Stimulated activated CD4-positive, alpha-beta T cell treated with anti-CD3 and anti-CD28 coated beads, TNF-alpha, amount 100 ng/mL, for 4 hours (primary cell): ENCODE measurements at regions not wholly inside any gene's neighbourhood (a gene's known extent, or its start where the extent isn't known, plus 50 kb on each side); places are given as distances from the start of the nearest gene placed in this dataset.

ENCODE experiments used
- DNase-seq, 3 experiments: peaks; one replicate each; pipeline ENCODE4 v3.0.0-alpha.2; 2020; ENCODE audit warnings: low read depth in 3 of 3

DNA sequence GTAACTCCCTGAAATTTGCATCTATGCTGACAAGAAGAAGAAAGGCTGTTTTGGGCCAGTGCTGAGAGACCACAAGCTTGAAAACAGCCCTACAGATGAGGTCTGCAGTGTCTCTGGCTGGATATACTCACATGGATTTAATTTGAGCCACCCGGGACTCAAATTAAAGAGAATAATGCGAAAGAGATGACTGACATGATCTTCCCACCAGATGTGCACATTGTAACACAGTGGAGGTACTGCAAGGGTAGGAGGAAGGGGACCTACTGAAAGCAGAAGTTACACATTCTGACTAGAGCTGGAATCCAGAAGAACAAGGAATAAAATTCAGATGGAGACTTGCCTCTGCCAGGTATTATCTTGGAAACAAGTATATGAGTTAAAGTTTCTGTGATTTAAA is 728.3 kb upstream of the SGO1 start:
- no peak for DNase-seq

DNA sequence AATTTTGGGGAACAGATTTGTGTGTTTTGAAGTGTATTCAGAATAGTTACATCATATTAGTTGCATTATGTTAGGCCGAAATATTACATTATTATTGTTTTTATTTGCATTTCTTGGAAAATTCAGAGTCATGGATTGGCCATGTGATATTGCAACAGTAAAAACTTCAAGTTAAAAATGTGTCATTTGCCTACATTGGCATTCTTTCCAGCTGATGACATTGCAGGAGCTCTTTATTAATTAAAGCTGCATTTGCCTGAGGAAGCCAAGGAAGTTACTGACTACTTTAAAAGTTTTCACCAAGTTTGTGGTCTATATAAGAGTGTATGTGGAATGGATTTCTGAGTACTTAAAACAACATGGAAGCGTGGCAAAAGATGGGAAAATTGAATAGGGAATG is 726.4 kb upstream of the SGO1 start:
- DNase-seq: no peak

DNA sequence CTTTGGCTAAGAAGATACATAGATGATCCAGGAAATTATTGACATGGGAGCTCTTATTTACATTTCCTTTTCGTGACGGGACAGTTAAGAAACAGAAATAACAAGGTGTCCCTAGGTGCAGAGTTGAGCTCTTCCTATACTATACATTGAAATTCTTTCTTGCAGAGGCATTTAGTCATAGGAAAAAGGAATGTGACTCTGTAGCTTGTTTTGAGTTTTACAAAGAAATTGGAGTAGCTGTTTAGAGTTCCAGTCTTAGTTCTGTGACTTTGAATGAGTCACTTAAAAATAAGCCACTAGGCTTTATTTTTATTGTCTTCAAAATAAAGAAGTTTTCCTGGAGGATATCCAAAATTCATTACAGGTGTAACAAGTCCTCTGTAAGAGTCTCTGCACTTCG is 723.5 kb upstream of the SGO1 start:
- no peak for DNase-seq

DNA sequence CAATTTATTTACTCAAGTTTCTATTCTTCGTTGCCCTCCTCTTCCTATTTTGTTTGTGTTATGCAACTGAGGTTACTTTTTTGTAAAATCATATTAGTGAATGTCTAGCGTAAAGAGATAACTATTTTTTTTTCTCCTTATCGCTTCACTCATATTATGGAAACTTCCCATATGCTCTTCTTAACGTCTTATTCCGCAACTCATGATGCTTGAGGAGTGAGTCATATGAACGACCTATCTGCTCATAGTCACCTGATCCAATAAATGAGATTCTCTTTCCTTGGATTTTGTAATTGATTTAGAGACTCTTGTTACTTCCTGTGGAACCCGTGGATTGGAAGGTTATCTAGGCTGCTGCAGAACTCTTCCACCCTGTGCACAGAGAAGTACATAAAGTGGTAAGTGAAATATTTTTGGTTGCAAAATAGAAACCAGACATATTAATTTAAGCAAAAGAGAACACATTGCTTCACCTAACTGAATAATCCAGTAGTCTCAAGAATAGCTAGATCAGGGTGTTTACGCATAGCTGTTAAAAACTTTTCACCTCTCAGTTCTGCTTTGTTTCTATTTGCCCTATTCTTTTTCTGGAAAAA is 719.3 kb upstream of the SGO1 start:
- DNase-seq: no peak

DNA sequence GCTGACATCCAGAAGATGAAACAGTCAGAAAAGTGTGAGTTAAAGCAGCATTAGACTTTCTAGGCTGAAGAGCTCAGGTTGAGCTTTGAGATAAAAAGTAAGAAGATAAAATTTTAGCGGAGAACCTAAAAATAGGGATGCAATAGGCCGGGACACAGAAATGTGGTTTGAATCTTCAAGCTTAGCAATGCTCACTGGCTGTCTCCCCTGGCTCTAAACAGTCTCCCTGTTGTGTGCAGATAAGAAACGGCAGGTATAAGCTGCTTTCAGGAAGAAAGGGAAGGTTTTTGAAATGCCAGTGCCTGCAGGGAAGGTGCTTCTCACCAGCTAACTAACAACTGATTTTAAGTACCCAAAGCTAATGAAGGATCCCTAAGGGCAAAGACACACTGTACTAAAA is 718.7 kb upstream of the SGO1 start:
- DNase-seq: no peak

DNA sequence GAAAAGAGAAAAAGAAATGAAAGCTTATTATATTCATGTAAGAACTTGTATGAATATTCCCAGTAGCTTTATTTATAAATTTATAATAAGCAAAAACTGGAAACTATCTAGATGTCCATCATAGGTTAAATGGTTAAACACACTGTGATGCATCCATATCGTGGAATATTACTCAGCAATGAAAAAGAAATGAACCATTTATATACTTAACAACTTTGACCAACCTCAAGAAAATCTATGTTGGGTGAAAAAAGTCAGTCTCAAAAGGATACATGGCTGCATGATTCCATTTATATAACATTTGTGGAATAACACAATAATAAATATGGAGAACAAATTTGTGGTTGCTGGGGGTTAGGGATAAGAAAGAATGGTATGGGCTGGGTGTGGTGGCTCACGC is 713.0 kb upstream of the SGO1 start:
- no peak for DNase-seq

DNA sequence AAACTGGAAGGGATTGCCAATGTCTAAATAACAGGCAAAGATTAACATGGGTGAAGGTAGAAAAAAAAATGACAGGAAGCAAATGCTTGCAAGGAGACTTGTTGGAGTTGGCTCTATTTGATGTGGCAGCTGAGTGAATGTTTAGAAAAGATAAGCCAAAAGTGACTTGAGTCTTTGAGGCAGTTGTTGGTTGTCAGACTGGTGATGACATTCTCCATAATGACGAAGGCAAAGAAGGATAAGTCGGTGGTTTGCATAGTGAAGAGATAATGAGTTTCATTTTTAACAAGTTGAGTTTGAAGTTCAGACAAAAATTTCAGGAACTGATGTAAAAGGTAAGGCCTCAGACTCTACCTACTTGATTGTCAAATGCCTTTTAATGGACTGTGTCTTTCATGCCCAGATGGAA is 704.1 kb upstream of the SGO1 start:
- DNase-seq: no peak

DNA sequence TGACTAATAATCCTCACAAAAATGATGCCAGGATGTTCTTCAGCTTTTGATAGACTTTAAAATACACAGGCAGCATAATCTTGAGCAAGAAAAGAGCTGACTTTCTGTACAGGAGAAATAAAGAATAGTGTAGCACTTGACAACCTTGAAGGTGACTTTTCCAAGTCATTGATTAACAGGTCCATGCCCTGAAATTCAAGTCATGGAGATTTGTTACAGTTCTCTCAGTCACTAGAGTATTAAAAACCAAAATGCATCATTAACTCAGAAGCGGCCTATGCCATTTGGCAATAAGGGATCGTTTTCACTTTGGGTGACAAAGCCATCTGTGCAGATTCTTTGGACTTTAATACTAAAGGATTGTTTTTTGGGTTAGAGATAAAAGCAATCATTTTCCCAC is 692.7 kb upstream of the SGO1 start:
- DNase-seq: no peak

DNA sequence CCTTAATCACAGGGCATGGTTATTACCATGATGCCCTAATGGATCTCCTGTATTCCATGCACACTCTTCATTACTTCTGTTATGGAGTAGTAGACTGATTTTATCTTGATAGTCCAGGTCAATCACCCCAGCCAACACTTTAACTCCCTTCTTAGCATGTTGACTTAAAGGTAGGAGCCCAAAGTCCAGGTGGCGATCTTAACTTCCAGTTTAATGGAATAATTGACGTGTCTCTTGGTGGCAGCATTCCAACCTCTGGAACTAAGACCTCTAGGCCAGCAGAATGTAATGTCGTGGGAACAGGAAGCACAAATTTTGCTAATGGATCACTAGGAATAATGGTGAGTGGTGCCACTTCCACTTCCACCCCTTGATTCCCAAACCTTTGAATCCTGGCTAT is 687.2 kb upstream of the SGO1 start:
- no peak for DNase-seq

DNA sequence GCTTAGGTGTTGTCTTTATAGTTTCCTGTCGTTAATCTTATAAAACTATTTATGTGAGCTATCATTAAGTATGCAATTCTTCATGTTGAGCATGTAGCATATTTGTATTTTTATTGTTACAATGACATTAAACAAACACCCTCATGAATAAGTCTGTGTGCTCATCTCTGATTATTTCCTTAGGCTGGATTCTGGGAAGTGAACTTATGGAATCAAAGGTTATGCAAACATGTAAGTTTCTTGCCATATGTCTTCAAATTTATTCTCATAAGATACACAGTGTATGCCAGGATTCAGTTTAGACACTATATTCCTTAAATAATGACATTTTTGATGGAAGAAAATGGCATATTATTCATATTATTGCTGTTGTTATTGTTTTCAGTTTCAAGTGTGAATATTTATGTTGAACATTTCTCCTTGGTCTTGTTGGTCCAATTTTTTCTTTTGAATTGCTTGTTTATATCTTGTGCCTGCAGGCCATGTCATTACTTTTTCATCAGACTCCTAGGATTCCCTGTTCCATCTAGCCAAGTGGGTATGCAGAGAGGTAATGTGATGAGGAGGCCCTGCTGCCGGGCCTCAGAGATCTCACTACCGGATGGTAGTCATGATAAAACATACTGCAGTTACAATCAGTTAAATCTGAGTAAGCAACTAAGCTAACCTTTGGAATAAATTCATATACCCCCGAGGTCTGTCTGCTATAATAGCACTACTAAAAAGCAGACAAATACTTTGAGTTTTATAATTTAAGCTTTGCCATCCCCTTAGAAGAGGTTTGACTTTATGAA is 684.3 kb upstream of the SGO1 start:
- DNase-seq: no peak

DNA sequence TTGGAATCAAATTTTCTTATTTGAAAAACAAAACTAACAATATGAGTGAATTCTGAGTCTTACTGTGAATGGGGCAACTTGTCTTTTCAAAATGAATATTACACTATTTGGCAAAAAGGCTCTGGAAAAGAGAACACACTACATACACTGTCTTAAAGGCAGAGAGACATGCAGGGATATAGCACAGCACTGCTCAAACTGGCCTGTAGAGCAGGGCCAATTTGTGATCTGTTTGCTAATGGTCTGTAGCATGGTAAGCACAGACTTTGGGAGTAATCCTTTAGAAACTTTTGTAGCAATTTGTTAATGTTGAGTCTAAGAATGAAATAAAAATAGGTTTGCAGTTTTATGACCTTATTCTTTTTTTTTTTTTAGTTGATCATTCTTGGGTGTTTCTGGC is 679.8 kb upstream of the SGO1 start:
- no peak for DNase-seq

DNA sequence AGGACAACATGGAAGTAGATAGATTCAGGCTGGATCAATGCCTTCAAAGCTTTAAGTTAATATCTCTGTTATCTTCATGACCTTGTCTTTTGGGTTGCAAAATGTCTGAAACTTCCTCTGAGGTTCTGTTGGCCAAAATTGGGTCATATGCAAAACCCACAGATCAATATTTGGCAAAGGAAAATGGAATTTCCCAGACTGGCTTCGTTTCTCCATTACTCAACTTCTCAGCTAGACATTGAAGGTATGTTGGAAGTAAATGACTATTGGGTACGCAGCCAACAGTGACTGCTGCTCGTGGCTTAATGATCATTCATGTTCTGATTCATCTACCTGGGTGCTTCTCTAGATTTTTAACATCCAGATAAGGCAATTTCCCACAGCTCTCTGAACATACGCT is 675.4 kb upstream of the SGO1 start:
- DNase-seq: no peak

DNA sequence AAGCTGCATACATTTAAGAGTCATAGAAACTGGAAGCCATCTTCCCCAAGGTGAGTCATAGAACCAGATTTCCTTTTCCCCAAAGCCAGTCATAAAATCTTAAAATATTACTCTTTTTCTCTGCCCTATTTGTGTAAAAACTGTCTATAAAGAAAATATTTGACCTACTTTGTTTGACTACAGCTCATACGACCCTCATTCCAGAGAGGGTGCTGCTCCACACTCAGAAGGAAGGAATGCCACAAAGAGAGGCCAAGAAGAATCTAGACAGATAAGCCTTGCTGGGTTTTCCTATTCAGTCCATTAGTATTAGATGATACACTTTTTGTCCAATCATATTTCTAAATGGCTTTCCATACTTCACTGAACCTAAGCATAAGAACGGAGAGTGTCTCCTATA is 671.6 kb upstream of the SGO1 start:
- DNase-seq: no peak

DNA sequence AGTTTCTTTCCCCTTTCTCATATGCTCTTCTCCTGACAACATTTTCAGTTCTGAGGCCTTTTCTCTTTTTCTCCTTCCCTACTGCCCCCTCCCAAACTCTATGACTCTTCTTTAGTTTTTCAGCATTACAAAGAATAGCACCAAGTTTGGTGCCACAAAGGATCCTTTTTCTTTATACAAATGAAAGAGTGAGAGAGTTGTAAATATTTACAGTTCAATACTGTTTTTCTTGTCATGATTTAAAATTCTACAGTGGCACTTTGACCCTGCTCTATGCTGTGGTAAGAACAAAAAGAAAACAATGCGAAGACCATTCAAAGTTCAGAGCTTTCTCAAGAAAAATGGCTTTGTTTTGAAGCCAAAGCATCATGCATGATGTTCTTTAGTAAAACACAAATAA is 667.9 kb upstream of the SGO1 start:
- DNase-seq: no peak

DNA sequence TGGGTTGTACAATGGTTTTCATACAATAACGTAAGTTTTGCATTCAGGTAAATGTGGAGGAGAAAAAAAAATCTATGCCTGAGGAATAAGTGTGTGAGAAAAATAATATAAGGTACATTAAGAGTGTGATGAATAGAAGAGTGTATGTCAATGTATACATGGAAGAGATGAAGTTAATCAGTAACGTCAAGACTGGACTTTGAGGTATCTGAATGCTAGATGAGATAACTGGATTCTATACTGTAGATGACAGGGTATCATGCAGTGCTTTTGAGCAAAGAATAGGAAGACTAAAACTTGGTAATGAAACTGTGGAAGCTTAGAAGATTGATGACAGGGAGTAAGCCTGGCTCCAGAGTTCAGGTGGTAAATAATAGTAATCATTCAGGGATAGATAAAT is 666.7 kb upstream of the SGO1 start:
- no peak for DNase-seq

DNA sequence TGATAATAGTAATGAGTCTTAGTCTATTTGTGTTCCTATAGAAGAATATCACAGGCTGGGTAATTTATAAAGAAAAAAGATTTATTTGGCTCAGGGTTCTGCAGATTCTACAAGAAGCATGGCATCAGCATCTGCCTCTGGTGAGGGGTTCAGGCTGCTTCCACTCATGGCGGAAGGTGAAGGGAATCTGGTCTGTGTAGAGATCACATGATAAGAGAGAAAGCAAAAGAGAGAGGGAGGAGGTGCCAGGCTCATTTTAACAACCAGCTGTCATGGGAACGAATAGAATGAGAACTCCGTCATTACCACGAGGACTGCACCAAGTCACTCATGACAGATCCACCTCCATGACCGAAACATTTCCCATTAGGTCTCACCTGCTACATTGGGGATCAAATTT is 664.0 kb upstream of the SGO1 start:
- DNase-seq: no peak

DNA sequence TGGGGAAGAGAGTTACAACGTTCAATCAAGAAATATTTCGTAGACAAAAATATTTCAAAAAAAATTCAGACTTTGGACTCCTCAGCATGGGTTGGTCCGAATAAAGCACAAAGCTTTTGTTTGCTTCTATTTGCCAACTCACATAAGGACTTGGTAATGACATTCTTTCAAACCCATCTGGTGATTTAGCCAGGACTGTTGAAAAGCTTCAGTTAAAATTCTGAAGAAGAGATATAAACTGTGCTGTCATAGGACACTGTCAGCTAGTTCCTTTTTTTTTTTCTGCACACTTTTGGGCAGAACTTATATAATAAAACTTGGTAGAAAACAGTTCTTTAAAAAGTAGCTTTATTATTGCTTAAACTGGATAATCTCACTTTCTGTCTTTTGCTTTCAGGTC is 660.8 kb upstream of the SGO1 start:
- DNase-seq: no peak

DNA sequence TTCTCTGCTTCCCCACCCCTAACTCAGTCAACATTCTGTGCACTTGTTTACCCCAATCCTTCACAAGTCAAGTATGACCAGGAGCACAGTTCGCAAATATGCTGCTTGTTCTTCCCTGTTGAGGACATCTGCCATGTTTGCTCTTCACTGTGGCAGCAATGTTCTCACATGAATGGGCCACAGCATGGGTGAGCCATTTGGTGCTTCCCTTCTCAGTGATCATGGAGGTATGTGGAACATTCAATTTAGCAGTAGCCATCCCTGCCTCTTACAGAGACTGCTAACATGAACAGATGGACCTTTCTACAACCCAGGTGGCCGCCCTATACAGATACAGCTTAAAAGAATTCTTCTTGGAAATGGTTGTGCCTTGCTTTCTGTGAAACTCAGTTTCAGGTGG is 660.1 kb upstream of the SGO1 start:
- no peak for DNase-seq

DNA sequence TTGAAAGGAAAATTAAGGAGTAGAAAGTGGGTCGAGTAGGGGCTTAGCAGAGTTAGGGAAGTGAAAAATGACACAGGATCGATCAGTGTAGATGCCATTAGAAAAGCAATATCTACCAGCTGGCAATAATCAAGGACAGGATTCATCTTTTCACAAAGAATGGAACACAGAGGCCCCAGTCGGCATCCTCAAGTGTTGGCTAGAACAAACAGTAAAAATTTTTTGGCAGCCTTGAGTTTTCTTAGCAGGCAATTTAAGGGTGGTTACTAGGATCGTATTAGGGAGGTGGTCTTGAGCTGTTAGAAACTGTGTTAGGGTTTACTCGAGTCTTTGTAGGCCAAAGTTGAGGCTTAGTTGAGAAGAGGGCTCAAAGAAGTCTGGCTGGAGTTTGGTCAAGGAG is 658.8 kb upstream of the SGO1 start:
- no peak for DNase-seq

DNA sequence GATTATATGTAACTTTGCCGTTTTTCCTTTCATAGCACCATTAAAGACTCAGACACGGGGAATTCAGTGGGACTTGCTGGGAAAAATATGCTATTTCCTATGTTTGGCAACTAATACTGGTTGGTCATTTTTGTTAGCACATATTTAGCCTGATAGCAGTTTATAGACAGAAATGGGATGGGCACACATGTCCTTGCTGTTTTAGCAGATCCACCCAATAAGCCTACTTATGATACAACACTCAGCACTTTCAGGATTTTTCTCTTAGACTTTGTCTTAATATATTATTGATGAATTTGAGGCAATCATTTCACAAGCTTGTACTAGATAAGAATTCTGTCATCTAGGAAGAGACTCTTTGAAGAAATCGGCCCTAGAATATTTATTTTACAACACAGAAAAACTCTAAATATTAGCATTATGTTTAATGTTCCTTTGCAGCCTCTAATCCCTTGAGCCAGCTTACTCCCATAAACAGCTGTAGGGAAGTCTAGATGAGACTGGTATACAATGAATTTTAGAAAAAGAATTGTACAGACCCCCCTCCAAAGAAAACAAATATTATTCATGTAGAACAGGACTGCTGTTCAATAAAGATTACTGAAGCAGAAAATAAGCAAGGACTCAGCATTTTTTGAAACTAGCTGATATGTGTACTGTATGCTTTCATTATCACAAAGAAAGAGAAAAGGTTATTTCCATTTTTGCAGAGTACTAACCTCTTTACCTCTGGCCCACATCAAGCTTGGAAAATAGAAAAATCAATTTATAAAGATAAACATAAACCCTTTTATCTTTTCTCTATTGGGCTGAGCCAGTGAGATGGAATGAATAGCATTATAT is 656.8 kb upstream of the SGO1 start:
- DNase-seq: no peak

DNA sequence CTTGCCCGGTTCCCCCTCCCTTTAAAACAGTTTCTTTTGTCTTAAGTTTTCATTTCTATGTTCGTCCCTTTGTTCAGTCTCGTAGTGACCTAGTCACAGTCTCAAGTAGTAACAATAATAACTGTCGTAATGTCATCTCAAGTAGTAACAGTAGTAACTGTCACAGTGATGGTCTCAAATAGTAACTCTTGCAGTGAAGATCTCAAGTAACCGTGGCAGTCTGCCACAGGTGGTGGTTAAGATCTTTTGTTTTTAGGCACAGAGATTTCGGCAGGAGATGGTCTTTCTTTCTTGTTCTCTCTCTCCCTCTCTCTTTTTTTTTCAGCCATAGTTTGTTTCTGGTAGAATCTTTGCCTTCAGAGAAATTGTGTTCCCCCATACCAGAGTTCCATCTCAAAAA is 656.0 kb upstream of the SGO1 start:
- DNase-seq: no peak

DNA sequence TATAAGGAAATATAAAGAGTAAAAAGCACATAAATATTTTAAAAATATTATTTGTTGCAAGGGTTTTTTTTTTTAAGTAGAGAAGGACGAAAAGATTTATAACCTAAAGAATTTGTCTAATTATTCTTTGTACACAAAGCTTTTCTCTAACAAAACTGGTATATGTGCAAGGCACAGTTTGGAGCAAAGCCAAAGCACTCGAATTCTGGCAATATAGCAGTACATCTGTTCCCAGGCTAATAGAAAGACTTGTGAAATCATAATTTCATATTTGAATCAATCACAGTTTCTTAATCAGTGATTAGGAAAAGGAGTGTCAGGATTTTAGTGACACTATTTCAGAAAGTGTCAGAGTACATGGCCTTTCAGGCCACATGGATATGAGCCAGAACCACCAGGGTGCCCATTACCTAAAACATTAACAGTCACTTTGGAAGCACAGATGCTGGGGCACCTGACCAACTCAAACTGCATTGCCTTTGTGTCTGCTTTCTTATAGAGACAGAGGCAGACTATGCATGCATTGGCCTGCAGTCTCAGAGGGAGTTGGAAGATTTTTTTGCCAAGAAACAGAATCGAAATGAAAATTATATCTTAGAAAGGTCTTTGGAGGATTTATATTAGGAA is 651.8 kb upstream of the SGO1 start:
- DNase-seq: no peak

DNA sequence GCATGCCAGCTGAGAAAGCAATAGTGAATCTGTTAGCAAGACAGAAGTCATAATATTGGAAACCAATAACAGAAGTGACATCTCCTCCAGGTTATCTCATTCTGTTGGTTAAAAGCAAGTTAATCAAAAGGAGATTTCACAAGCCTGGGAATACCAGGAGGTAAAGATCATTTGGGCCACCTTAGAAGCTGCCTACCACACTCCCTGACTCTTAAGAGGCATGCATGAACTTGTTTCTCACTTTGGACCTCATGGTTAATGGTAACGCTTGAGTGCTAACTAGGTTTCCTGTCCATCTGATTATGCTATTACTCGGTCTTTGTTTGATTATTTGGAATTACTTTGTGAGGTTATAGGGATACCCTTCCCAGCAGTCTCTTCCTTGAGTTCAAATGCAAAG is 650.8 kb upstream of the SGO1 start:
- no peak for DNase-seq
